Smooth muscle cell (in vitro differentiated cells): ENCODE measurements at regions not wholly inside any gene's neighbourhood (a gene's known extent, or its start where the extent isn't known, plus 50 kb on each side); places are given as distances from the start of the nearest gene placed in this dataset.
A peak's percentile ranks its signal among the peaks of the same experiment; 100 is the strongest.

Experiments used
- DNase-seq: peaks from one replicate; lab custom pipeline; 2025; ENCODE audit not compliant: unreplicated experiment; lab: John Stamatoyannopoulos, UW
- H2AFZ ChIP-seq: fragments of 200-600 bp; sonication (generic); 2 replicates; pipeline ENCODE4 v1.6.0; 2016; ENCODE audit warnings: antibody characterized with exemption, low read depth, mild to moderate bottlenecking
- H3F3A ChIP-seq: fragments of 200-600 bp; sonication (generic); 2 replicates; pipeline ENCODE4 v1.6.0; 2017; ENCODE audit warnings: antibody characterized with exemption, low read depth
- H3K27ac ChIP-seq: fragments of 200-600 bp; sonication (generic); 2 replicates; pipeline ENCODE4 v1.5.1; 2016; ENCODE audit warnings: low read depth, mild to moderate bottlenecking
- H3K27me3 ChIP-seq: fragments of 200-600 bp; sonication (generic); 2 replicates; pipeline ENCODE4 v1.6.1; 2016; ENCODE audit warnings: low read depth, mild to moderate bottlenecking
- H3K36me3 ChIP-seq: fragments of 200-600 bp; sonication (generic); 2 replicates; pipeline ENCODE4 v1.5.1; 2016; ENCODE audit warnings: low read depth
- H3K4me1 ChIP-seq: fragments of 200-600 bp; sonication (generic); 2 replicates; pipeline ENCODE4 v1.5.1; 2016; ENCODE audit warnings: low read depth
- H3K4me2 ChIP-seq: fragments of 200-600 bp; sonication (generic); 2 replicates; pipeline ENCODE4 v1.6.0; 2016; ENCODE audit warnings: mild to moderate bottlenecking
- H3K4me3 ChIP-seq: fragments of 200-600 bp; sonication (generic); 2 replicates; pipeline ENCODE4 v1.5.1; 2016; ENCODE audit warnings: mild to moderate bottlenecking
- H3K79me2 ChIP-seq: fragments of 200-600 bp; sonication (generic); 2 replicates; pipeline ENCODE4 v1.6.0; 2016; ENCODE audit warnings: low read depth, mild to moderate bottlenecking
- H3K9ac ChIP-seq: fragments of 200-600 bp; sonication (generic); 2 replicates; pipeline ENCODE4 v1.6.0; 2016; ENCODE audit warnings: low read depth
- H3K9me3 ChIP-seq: fragments of 200-600 bp; sonication (generic); replicated peaks from 2 replicates; pipeline ENCODE4 v1.5.1; 2016; ENCODE audit warnings: low read depth
- H4K20me1 ChIP-seq: fragments of 200-600 bp; sonication (generic); 2 replicates; pipeline ENCODE4 v1.6.0; 2016; ENCODE audit warnings: low read depth
- WGBS: methylation state at CpG from one replicate; pipeline ENCODE4 v1.1.7; 2016; ENCODE audit warnings: low lambda C conversion rate; 5-methylcytosine and 5-hydroxymethylcytosine counted together
- TF ChIP-seq, protein P1 (sequence below): fragments of 200-600 bp; sonication (generic); IDR thresholded peaks from 2 replicates; pipeline ENCODE4 v1.5.1; 2017; ENCODE audit warnings: borderline replicate concordance, mild to moderate bottlenecking, antibody characterized with exemption; ENCODE audit not compliant: insufficient read depth, poor library complexity, severe bottlenecking

DNA sequence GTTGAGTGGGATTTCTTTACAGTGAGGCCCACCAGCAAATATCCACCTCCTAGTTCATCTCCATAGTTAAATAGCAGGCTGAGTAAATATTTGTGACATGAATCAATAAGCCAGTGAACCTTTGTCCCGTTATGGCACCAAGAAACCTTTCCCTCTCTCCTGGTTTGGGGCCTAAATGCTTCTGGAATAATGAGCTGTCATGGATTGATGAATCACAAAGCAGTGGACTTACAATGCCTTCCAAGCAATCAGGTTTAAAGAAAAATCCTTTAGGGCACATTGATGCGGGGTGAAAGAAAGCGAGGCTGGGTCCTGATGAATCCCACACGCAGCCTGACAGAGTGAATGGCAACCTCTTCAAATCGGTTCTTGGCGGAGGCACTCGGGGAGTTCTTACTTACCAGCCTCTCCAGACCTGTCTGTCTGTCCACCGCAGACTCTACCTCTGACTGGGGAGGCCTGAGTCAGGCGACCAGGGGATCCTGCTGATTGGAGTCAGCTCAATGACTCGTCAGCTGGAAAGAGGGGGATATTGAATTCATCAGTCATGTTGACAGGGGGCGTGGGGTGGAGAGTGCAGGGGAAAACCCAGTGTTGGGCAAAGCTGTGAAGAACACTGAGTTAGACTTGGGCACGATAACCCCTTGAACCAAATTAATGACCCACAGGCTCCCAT is 247.3 kb downstream of the PLPP3 start:
- peaks cover 15% of the 10 kb centered on the region for H3F3A ChIP-seq
- H3K79me2 ChIP-seq = no peaks in the 10 kb centered on the region
- peak overlapping the region; percentile 39 for H3K9ac ChIP-seq
- no peak overlapping the region for H3K4me3 ChIP-seq
- WGBS = 18% methylated on average over 12 of the region's 12 CpGs
- H3K4me2 ChIP-seq = peak overlapping the region; percentile 14
- H3K27ac ChIP-seq = peak overlapping the region; percentile 60
- TF ChIP-seq, protein P1, sequence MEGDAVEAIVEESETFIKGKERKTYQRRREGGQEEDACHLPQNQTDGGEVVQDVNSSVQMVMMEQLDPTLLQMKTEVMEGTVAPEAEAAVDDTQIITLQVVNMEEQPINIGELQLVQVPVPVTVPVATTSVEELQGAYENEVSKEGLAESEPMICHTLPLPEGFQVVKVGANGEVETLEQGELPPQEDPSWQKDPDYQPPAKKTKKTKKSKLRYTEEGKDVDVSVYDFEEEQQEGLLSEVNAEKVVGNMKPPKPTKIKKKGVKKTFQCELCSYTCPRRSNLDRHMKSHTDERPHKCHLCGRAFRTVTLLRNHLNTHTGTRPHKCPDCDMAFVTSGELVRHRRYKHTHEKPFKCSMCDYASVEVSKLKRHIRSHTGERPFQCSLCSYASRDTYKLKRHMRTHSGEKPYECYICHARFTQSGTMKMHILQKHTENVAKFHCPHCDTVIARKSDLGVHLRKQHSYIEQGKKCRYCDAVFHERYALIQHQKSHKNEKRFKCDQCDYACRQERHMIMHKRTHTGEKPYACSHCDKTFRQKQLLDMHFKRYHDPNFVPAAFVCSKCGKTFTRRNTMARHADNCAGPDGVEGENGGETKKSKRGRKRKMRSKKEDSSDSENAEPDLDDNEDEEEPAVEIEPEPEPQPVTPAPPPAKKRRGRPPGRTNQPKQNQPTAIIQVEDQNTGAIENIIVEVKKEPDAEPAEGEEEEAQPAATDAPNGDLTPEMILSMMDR = no peak
- H4K20me1 ChIP-seq = no peaks in the 10 kb centered on the region
- no peak overlapping the region for H2AFZ ChIP-seq
- peaks cover 8% of the 10 kb centered on the region for H3K4me1 ChIP-seq
- H3K36me3 ChIP-seq = no peaks in the 10 kb centered on the region
- DNase-seq = no peak
- H3K9me3 ChIP-seq = no peaks in the 10 kb centered on the region
- no peaks in the 10 kb centered on the region for H3K27me3 ChIP-seq

DNA sequence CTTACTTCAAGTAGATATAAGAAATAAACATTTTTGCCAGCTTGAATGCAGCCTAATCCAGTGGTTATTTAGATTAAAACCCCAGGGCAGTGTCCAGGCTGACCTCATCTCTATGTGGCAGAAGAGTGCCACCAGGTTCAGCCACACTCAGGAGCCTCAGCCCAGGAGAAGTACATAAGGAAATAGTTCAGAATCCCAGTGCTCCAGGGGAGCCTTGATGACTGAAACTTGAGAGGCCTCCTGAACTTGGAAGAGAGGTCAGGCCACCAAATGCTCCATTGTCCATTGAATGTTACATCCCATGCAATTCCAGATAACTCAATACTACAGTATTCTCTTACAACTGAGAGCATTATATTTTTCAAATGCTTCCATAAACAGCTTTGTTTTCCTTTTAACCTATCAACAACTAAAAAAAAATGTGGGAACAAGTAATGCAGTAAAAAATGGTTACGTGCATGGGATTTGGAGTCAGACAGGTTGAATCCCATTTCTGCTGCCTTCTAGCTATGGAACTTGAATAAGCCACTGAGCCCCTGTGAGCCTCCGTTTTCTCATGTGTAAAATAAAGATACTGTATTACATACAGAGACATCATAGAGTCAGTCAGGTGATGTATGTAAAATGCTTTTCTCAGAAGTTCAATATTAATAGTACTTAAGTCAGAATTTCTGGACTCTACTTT is 248.0 kb downstream of the PLPP3 start:
- Histone ChIP-seq H3K9ac (no peak overlapping the region), H3K27me3 (no peaks in the 10 kb centered on the region), H3K27ac (peak overlapping the region; percentile 60), H3K4me2 (peak overlapping the region; percentile 42), H3K4me3 (no peak overlapping the region), H3K79me2 (no peaks in the 10 kb centered on the region), H4K20me1 (no peaks in the 10 kb centered on the region), H3F3A (peaks cover 15% of the 10 kb centered on the region), H3K36me3 (no peaks in the 10 kb centered on the region), H3K9me3 (no peaks in the 10 kb centered on the region), H3K4me1 (peaks cover 8% of the 10 kb centered on the region), H2AFZ (no peak overlapping the region)
- DNase-seq = no peak
- 79% methylated on average over 2 of the region's 2 CpGs for WGBS
- TF ChIP-seq, protein P1 = no peak

DNA sequence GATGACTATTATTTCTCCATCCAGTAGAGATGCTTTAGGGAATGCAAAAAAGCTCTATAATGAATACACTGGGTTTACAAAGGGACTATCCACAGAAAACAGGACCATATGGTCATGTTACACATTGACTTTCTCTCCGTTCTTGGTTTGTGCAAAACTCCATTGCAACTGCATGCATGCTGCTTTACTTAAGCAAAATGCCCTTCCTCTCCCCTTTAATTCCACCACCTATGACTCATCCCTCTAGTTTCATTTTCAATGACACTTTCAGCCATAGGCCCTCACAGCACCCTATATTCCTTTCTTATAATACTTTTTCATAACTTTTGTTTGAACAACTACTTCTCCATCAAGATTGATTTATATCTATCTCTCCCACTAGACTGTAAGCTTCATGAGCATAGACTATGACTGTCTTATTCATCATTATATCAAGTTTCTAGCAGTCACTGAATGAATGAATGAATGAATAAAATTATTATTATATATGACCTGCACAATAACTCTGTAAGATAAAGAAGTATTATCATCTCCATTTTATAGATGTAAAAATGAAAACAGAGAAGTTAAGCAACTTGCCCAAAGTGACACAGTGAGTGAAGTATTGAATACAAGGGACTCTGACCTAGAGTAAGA is 248.9 kb downstream of the PLPP3 start:
- DNase-seq = no peak
- no peaks in the 10 kb centered on the region for H4K20me1 ChIP-seq
- H3K4me3 ChIP-seq = no peak overlapping the region
- H3K27me3 ChIP-seq = no peaks in the 10 kb centered on the region
- H3K36me3 ChIP-seq = no peaks in the 10 kb centered on the region
- peaks cover 15% of the 10 kb centered on the region for H3F3A ChIP-seq
- TF ChIP-seq, protein P1 = no peak
- H3K79me2 ChIP-seq = no peaks in the 10 kb centered on the region
- no peak overlapping the region for H3K9ac ChIP-seq
- H3K27ac ChIP-seq = peak overlapping the region; percentile 60
- peak overlapping the region; percentile 42 for H3K4me2 ChIP-seq
- WGBS = 23% methylated on average over 1 of the region's 1 CpG
- peaks cover 8% of the 10 kb centered on the region for H3K4me1 ChIP-seq
- H3K9me3 ChIP-seq = no peaks in the 10 kb centered on the region
- no peak overlapping the region for H2AFZ ChIP-seq
